ENCODE measurements at regions not wholly inside any gene's neighbourhood (a gene's known extent, or its start where the extent isn't known, plus 50 kb on each side); places are given as distances from the start of the nearest gene placed in this dataset.

GRCh38 chr3:157713101-157713500 is 209.9 kb upstream of the VEPH1 start:
- TF ChIP-seq, protein P1, sequence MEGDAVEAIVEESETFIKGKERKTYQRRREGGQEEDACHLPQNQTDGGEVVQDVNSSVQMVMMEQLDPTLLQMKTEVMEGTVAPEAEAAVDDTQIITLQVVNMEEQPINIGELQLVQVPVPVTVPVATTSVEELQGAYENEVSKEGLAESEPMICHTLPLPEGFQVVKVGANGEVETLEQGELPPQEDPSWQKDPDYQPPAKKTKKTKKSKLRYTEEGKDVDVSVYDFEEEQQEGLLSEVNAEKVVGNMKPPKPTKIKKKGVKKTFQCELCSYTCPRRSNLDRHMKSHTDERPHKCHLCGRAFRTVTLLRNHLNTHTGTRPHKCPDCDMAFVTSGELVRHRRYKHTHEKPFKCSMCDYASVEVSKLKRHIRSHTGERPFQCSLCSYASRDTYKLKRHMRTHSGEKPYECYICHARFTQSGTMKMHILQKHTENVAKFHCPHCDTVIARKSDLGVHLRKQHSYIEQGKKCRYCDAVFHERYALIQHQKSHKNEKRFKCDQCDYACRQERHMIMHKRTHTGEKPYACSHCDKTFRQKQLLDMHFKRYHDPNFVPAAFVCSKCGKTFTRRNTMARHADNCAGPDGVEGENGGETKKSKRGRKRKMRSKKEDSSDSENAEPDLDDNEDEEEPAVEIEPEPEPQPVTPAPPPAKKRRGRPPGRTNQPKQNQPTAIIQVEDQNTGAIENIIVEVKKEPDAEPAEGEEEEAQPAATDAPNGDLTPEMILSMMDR (IDR thresholded peaks at IDR 0.05; ENCODE audit: borderline replicate concordance, insufficient read depth, low read depth, low read length), result no peak
- H3K4me3 ChIP-seq (ENCODE audit: low read depth, low read length), result no peak overlapping the region

- TF ChIP-seq, protein P1 (IDR thresholded peaks at IDR 0.05; ENCODE audit: borderline replicate concordance, insufficient read depth, low read depth, low read length), result no peak
Observed at GRCh38 chr3:157705258-157705657, 202.0 kb upstream of the VEPH1 start.

GRCh38 chr3:157700405-157700804 is 197.2 kb upstream of the VEPH1 start:
- TF ChIP-seq, protein P1 (IDR thresholded peaks at IDR 0.05; ENCODE audit: borderline replicate concordance, insufficient read depth, low read depth, low read length), result no peak
- no peak overlapping the region for H3K4me3 ChIP-seq (ENCODE audit: low read depth, low read length)

More at GRCh38 chr3:157705258-157705657, 202.0 kb upstream of the VEPH1 start:
- H3K4me3 ChIP-seq (ENCODE audit: low read depth, low read length), result no peak overlapping the region

- TF ChIP-seq, protein P1 (IDR thresholded peaks at IDR 0.05; ENCODE audit: borderline replicate concordance, insufficient read depth, low read depth, low read length), result no peak
- H3K4me3 ChIP-seq (ENCODE audit: low read depth, low read length), result no peak overlapping the region
Observed at GRCh38 chr3:157695586-157695985, 192.4 kb upstream of the VEPH1 start.

DNA sequence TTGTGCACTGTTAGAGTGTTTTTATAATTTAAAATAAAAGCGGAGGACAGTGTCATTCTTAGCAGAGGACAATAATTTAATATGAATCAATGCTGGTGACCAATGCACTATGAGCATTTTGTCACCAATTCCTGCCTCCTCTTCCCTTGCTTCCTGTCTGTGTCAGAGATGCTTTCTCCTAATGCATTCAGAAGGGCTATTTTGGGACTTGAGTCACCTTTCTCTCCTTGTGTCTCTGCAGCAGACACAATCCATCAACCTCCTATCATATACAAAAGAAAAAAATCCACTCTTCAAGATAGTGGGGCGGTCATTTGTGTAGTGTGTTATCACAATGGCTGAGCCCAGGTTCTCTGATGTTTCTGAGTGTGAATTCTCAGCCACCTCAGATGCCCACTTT is 191.9 kb upstream of the VEPH1 start:
- no peak overlapping the region for H3K4me3 ChIP-seq (ENCODE audit: low read depth, low read length)
- TF ChIP-seq, protein P1 (IDR thresholded peaks at IDR 0.05; ENCODE audit: borderline replicate concordance, insufficient read depth, low read depth, low read length), result no peak

DNA sequence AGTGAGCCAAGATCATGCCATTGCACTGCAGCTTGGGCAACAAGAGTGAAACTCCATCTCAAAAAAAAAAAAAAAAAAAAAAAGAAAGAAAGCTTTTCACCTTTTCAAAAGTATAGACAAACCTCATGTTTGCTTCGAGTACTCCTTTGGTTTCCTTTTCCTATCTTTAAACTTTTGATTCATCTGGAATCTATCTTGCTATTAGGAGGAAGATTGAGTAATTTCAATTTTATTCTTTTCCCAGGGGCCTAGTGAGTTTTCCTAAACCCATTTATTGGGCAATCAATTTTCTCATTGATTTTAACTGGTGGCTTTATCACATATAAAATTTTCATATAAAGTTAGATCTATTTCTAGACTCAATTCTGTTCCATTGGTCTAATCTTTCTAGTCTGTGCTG is 190.5 kb upstream of the VEPH1 start:
- H3K4me3 ChIP-seq (ENCODE audit: low read depth, low read length), result no peak overlapping the region
- TF ChIP-seq, protein P1 (IDR thresholded peaks at IDR 0.05; ENCODE audit: borderline replicate concordance, insufficient read depth, low read depth, low read length), result no peak

- TF ChIP-seq, protein P1 (IDR thresholded peaks at IDR 0.05; ENCODE audit: borderline replicate concordance, insufficient read depth, low read depth, low read length), result no peak
- no peak overlapping the region for H3K4me3 ChIP-seq (ENCODE audit: low read depth, low read length)
Observed at GRCh38 chr3:157692468-157692867, 189.3 kb upstream of the VEPH1 start.
